Kidney (tissue), 13 donors: ENCODE measurements at regions not wholly inside any gene's neighbourhood (a gene's known extent, or its start where the extent isn't known, plus 50 kb on each side); places are given as distances from the start of the nearest gene placed in this dataset.

Experiments
- DNase-seq, 5 donors: peaks; one replicate each; pipeline ENCODE4 v3.0.0-alpha.2; 2013 to 2020
- FAIRE-seq: peaks from 2 replicates; lab custom pipeline; 2012; peaks lifted over from hg19 to GRCh38; lab: Jason Lieb, UNC
- H3K27ac ChIP-seq, 2 donors: one replicate each; pipeline ENCODE4 v1.7.0; 2013; ENCODE audit warnings: low read depth in 2 of 2, low read length in 2 of 2, inconsistent platforms in 1 of 2
- H3K27me3 ChIP-seq: one replicate; pipeline ENCODE4 v1.7.1; 2013; ENCODE audit warnings: low read length, inconsistent platforms; ENCODE audit not compliant: control insufficient read depth, insufficient read depth
- H3K36me3 ChIP-seq, 3 donors: one replicate each; pipeline versions ENCODE4 v1.7.0 to v1.7.1; 2013; ENCODE audit warnings: low read length in 3 of 3, control low read depth in 1 of 3, inconsistent platforms in 1 of 3; ENCODE audit not compliant: insufficient read depth in 3 of 3, control insufficient read depth in 2 of 3
- H3K4me1 ChIP-seq, 3 donors: one replicate each; pipeline versions ENCODE4 v1.7.0 to v1.7.1; 2013; ENCODE audit warnings: low read length in 3 of 3, inconsistent platforms in 1 of 3, low read depth in 1 of 3; ENCODE audit not compliant: control insufficient read depth in 2 of 3, insufficient read depth in 2 of 3
- H3K4me3 ChIP-seq, 3 donors: one replicate each; pipeline versions ENCODE4 v1.7.0 to v1.8.1; 2013; ENCODE audit warnings: low read length in 3 of 3, control low read depth in 1 of 3, inconsistent platforms in 1 of 3
- H3K9ac ChIP-seq, 3 donors: one replicate each; pipeline versions ENCODE4 v1.7.0 to v1.7.1; 2013; ENCODE audit warnings: low read length in 3 of 3, control low read depth in 1 of 3, inconsistent platforms in 1 of 3
- H3K9me3 ChIP-seq, 3 donors: one replicate each; pipeline versions ENCODE4 v1.7.0 to v1.7.1; 2013; ENCODE audit warnings: low read length in 3 of 3, control low read depth in 1 of 3, inconsistent platforms in 1 of 3; ENCODE audit not compliant: control insufficient read depth in 2 of 3, insufficient read depth in 1 of 3
- CTCF ChIP-seq: IDR thresholded peaks from 3 replicates; pipeline ENCODE4 v1.5.1; 2012; ENCODE audit warnings: mild to moderate bottlenecking, moderate library complexity, borderline replicate concordance; ENCODE audit not compliant: insufficient read depth; ENCODE audit errors: extremely low read depth
- intact Hi-C: fragments of 100-400 bp; cut with DNase I; formaldehyde crosslinking; loops from one replicate; pipeline ENCODE4 v1.11.1; 2022
- donor health status: control.
- donor health status: control.
- donor health status: control.
- donor health status: control.
- donor health status: control.
- donor health status: DM: yes; HTN: yes; CAD: no.
- donor health status: Normal renal cell carcinoma (clear cell type).

GRCh38 chr9:102550886-102551285, 444.2 kb upstream of the CYLC2 start:
- Histone ChIP-seq H3K4me1 (peaks cover 0 to 5% (median 0%) of the 10 kb centered on the region in 3 donors), H3K9ac (no peak overlapping the region), H3K9me3 (peaks cover 0 to 12% (median 4%) of the 10 kb centered on the region in 3 donors), H3K4me3 (peak overlapping the region in 2 of 3 donors; percentile 40 to 45), H3K36me3 (no peaks in the 10 kb centered on the region), H3K27ac (peak overlapping the region; percentile 64 to 85), H3K27me3 (no peaks in the 10 kb centered on the region)
- TF ChIP-seq CTCF, result no peak
- intact Hi-C loops, result no loop called here
- DNase-seq (peak in 2 of 5 donors; percentile 7 to 17), FAIRE-seq (no peak)

GRCh38 chr9:102550266-102550665, 444.9 kb upstream of the CYLC2 start:
- peak overlapping the region in 1 of 3 donors; percentile 27 for H3K4me3 ChIP-seq
- intact Hi-C loops, result no loop called here
- H3K27me3 ChIP-seq, result no peaks in the 10 kb centered on the region
- peaks cover 0 to 5% (median 0%) of the 10 kb centered on the region in 3 donors for H3K4me1 ChIP-seq
- no peaks in the 10 kb centered on the region for H3K36me3 ChIP-seq
- no peak for TF ChIP-seq CTCF
- no peak for FAIRE-seq
- H3K9me3 ChIP-seq, result peaks cover 0 to 12% (median 4%) of the 10 kb centered on the region in 3 donors
- DNase-seq, result peak in 2 of 5 donors; percentile 2 to 7
- H3K27ac ChIP-seq, result peak overlapping the region; percentile 61 to 64
- no peak overlapping the region for H3K9ac ChIP-seq

GRCh38 chr9:102534031-102534430, 461.1 kb upstream of the CYLC2 start:
- no peak for TF ChIP-seq CTCF

More at GRCh38 chr9:102534031-102534430, 461.1 kb upstream of the CYLC2 start:
- H3K36me3 ChIP-seq, result no peaks in the 10 kb centered on the region
- H3K27ac ChIP-seq, result no peak overlapping the region
- H3K27me3 ChIP-seq, result no peaks in the 10 kb centered on the region
- FAIRE-seq (no peak), DNase-seq (no peak)
- intact Hi-C loops, result no loop called here
- no peaks in the 10 kb centered on the region for H3K9me3 ChIP-seq
- no peak overlapping the region for H3K9ac ChIP-seq
- H3K4me1 ChIP-seq, result no peaks in the 10 kb centered on the region
- no peak overlapping the region for H3K4me3 ChIP-seq
